ENCODE measurements at regions not wholly inside any gene's neighbourhood (a gene's known extent, or its start where the extent isn't known, plus 50 kb on each side); places are given as distances from the start of the nearest gene placed in this dataset.

DNA sequence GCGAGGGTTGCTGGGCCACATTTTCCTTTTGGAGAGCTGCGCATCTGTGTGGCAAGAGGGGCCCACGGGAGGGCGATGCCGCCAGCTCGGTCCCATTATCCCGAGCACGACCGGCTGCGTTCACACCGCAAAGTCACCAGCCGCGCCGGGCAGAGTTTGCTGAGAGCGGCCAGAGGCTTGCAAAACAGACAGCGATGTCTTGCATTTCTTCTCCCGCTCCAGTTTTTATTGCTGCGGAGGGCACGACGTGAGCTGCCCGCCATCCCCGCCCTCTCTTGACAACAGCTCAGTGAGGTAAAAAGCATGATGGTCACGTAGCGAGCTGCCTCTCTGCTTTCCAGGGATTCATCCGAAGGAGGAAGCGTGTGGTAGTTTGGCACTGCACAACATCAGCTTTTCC lies 102.1 kb upstream of the TENM3 start:
- no peak overlapping the region for H3K27ac ChIP-seq
- TF ChIP-seq ZFX (IDR thresholded peaks at IDR 0.05) = no peak
- TF ChIP-seq, protein P1, sequence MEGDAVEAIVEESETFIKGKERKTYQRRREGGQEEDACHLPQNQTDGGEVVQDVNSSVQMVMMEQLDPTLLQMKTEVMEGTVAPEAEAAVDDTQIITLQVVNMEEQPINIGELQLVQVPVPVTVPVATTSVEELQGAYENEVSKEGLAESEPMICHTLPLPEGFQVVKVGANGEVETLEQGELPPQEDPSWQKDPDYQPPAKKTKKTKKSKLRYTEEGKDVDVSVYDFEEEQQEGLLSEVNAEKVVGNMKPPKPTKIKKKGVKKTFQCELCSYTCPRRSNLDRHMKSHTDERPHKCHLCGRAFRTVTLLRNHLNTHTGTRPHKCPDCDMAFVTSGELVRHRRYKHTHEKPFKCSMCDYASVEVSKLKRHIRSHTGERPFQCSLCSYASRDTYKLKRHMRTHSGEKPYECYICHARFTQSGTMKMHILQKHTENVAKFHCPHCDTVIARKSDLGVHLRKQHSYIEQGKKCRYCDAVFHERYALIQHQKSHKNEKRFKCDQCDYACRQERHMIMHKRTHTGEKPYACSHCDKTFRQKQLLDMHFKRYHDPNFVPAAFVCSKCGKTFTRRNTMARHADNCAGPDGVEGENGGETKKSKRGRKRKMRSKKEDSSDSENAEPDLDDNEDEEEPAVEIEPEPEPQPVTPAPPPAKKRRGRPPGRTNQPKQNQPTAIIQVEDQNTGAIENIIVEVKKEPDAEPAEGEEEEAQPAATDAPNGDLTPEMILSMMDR (conservative IDR thresholded peaks at IDR 0.05) = no peak

DNA sequence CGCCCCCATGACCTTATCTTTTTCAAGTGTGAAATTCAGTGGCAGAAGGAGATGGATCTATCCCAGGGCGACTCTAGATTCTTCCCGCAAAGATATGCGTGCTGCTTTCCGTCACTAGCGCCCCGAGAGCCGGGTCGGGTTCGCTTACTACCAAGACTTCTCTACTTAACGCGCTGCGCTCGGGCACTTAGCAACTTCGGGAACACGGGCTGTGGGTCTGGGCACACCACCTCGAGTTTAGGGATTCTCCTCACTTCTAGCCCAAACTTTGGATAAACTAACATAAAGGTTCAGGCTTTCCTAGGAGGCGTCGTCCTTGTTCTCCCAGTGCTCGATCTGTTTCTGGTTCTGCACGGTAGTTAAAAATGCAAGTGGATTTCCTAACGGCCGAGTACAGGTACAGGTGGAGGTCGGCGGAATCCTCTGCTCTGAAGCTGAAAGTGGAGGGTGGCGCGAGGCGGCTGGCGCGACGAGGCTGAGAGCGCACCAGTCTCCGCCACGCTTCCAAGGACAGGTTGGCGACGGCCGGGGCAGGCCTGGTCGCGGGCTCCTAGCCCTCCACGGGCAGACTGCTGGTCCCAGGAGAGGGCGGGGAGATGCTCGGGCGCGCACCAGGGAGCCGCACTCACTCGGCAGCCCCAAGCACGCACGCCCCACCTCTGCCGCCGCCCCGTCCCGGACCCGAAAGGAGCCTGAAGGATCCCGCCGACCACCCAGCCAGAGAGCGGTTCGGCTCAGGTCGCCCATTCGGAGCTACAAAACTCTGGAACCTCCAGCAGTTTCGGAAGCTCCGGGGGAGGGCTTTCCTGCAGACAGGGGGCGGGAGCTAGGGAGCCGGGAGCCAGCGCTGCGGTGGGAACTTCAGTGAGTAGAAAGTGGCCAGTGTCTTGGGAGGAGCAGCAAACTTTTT lies 100.8 kb upstream of the TENM3 start:
- TF ChIP-seq, protein P1 (conservative IDR thresholded peaks at IDR 0.05) = no peak
- no peak for TF ChIP-seq ZFX (IDR thresholded peaks at IDR 0.05)
- no peak overlapping the region for H3K27ac ChIP-seq

DNA sequence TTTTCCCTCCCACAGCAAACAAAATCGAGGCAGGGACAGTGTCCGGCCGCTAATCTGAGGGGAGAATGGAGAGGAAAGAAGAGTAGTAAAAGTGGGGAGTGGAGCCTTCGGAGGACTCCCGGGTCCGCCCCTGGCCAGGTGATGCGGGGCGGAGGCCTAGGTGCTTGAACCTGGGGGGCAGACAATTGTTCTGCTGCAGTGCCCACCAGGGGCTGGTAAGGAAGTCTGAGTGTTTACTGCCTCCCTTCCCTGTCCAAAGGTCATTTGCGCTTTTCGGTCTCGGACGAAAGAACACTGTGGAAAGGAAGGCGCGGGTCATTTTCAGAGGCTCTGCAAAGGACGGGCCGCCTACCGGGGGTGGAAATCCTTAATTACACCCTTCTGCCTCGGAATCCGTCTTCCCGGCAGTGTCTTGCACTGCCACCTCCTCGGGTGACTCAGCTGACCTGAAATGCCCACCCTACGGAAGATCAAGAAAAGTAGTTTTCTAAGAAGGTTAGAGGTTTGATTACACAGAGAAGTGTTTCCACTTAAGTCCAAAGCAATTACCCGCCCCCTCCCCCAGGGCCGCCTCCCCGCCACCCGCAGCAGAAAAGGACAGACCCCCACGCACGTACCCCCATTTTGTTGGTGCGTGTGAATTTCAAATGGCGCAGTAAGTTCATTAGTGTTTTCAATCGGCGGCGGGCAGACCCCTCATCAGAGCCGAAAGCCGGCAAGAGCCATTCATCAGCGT lies 99.9 kb upstream of the TENM3 start:
- no peak overlapping the region for H3K27ac ChIP-seq
- TF ChIP-seq ZFX (IDR thresholded peaks at IDR 0.05) = no peak
- TF ChIP-seq, protein P1 (conservative IDR thresholded peaks at IDR 0.05) = no peak

DNA sequence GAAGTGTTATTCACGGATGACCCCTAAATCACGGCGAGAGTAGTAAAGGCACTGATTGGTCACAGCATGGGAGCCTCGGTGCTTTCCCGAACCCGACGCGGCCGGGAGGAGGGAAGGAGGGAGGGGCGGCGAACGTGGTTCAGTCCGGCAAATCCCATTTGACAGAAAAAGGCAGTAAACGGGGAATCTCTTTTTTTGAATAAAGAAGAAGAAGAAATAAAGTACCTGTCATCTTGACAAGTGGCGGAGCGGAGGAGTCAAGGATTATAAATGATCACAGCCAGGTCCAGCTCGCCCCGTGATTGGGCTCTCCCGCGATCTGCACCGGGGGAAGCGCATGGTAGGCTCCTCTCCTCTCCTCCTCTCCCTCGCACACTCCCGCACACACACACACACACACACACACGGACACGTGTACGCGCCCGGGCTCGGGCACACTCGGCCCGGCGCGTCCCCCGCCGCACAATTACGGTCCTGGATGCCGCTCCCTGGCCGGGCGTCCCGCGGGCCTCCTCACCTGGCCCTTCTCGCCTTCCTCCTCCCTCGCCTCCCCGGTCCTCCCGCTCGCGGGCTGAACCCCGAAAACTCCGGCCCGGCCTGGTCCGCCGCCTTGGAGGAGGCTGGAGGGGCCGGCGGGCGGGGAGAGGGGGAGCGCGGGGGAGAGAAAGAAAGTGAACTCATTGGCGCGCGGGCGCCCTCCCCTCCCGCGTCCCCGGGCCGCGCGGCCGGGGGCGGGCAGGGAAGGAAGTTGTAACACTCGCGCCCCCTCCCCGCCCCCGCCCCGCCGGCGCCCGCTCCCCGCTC lies 99.2 kb upstream of the TENM3 start:
- TF ChIP-seq, protein P1 (conservative IDR thresholded peaks at IDR 0.05) = no peak
- no peak for TF ChIP-seq ZFX (IDR thresholded peaks at IDR 0.05)
- no peak overlapping the region for H3K27ac ChIP-seq

DNA sequence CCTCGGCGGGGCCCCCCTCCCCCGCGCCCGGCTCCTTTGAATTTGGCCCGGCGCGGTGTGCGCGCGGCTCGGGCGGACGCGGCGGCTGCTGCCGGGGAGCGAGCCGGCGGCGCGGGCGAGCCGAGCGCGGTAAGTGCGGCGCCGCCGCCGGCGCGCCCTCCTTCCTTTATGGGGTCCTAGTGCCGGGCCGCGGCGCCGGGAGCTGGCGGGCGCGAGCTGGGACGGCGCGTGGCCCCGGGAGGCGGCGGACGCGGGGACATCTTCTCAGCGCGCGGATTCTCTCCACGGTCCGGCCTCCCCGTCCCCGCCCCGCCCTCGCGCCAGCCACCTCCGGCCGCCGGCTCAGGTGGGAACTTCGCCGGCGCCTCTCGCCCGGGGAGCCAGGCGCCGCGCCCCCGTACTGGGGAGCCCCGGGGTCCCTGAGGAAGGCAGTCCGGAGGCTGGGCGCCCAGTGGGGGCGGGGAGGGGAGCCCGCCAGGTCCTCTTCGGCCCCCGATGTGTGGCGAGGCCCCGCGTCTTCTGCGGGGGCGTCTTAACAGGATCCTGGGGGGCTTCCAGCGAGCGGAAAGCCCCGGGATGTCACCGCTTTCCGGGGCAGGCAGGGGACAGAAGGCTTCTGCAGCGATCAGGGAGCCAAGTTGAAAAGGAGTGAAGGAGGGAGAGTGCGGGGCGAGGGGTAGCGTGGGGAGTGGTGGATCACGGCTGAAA lies 98.4 kb upstream of the TENM3 start:
- TF ChIP-seq, protein P1 (conservative IDR thresholded peaks at IDR 0.05) = no peak
- no peak for TF ChIP-seq ZFX (IDR thresholded peaks at IDR 0.05)
- H3K27ac ChIP-seq = no peak overlapping the region

DNA sequence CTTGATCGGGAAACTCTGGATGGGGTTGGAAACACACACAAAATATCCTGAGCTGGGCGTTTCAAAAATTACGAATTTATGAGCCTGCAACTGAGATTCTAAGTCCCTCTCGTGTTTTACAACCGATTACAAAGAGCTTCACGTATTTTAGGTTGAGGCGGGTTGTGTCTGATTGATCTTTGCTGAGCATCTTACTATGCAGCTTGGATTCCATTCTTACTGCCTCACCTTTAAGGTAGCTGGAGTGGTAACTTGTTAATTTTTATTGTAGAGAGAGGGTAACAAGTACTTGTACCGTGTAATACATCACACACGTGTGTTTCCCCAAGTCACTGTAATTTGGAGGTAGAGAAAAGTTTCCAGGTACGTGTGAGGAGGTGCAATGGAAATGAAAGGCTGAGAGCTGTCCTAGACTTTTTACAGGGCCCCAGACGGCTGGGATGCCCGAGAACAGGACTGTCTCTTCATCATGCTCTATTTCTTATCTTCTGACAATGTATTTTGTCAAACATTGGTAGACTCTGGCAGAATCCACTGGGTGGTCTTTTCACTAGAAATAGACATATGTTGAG lies 97.8 kb upstream of the TENM3 start:
- TF ChIP-seq, protein P1 (conservative IDR thresholded peaks at IDR 0.05) = no peak
- no peak for TF ChIP-seq ZFX (IDR thresholded peaks at IDR 0.05)
- H3K27ac ChIP-seq = no peak overlapping the region

All from C4-2B (cell line).